CD8-positive, alpha-beta memory T cell (primary cell): ENCODE measurements at regions not wholly inside any gene's neighbourhood (a gene's known extent, or its start where the extent isn't known, plus 50 kb on each side); places are given as distances from the start of the nearest gene placed in this dataset.
A peak's percentile ranks its signal among the peaks of the same experiment; 100 is the strongest.

Experiments
- CTCF ChIA-PET: fragments of 350-600 bp; sonication (Branson Sonifier 250); formaldehyde crosslinking; loops from one replicate; lab custom pipeline; 2021; ENCODE audit warnings: antibody characterized with exemption; lab: Charles Lee
- POLR2A ChIA-PET: fragments of 350-600 bp; sonication (Branson Sonifier 250); formaldehyde crosslinking; loops from one replicate; lab custom pipeline; 2021; ENCODE audit warnings: antibody characterized with exemption; lab: Charles Lee
- DNase-seq, 5 donors: peaks; one replicate each; pipeline versions ENCODE4 v3.0.0 to v3.0.0-alpha.2; 2020 to 2022; ENCODE audit warnings: mixed read lengths in 1 of 5
- H3K27ac ChIP-seq: one replicate; pipeline ENCODE4 v1.7.0; 2013; ENCODE audit warnings: low read depth, mild to moderate bottlenecking, low read length, moderate library complexity
- H3K27me3 ChIP-seq: 2 replicates; pipeline ENCODE4 v1.7.0; 2013; ENCODE audit warnings: low read length, mild to moderate bottlenecking; ENCODE audit not compliant: insufficient read depth, poor library complexity, severe bottlenecking
- H3K36me3 ChIP-seq: 2 replicates; pipeline ENCODE4 v1.7.0; 2013; ENCODE audit warnings: mild to moderate bottlenecking, low read length, moderate library complexity; ENCODE audit not compliant: insufficient read depth
- H3K4me1 ChIP-seq: 2 replicates; pipeline ENCODE4 v1.7.0; 2013; ENCODE audit warnings: mild to moderate bottlenecking, low read length, moderate library complexity; ENCODE audit not compliant: insufficient read depth
- H3K4me3 ChIP-seq: 2 replicates; pipeline ENCODE4 v1.7.0; 2013; ENCODE audit warnings: mild to moderate bottlenecking, low read length
- H3K9me3 ChIP-seq: 2 replicates; pipeline ENCODE4 v1.7.0; 2013; ENCODE audit warnings: mild to moderate bottlenecking, low read length
- H3K27ac Mint-ChIP-seq, 8 donors: one replicate each; pipeline ENCODE4 v1.8.0; 2020 to 2021; ENCODE audit warnings: mixed read lengths in 8 of 8, mild to moderate bottlenecking in 6 of 8, inconsistent platforms in 3 of 8, moderate library complexity in 3 of 8
- H3K27me3 Mint-ChIP-seq, 2 donors: one replicate each; pipeline ENCODE4 v1.8.0; 2020 to 2021; ENCODE audit warnings: mixed read lengths in 2 of 2, mild to moderate bottlenecking in 1 of 2, moderate library complexity in 1 of 2
- H3K36me3 Mint-ChIP-seq, 3 donors: one replicate each; pipeline ENCODE4 v1.8.0; 2020 to 2021; ENCODE audit warnings: mixed read lengths in 3 of 3, inconsistent platforms in 1 of 3, mild to moderate bottlenecking in 1 of 3
- H3K4me1 Mint-ChIP-seq, 3 donors: one replicate each; pipeline ENCODE4 v1.8.0; 2020 to 2021; ENCODE audit warnings: mixed read lengths in 3 of 3, inconsistent platforms in 1 of 3, mild to moderate bottlenecking in 1 of 3
- H3K4me3 Mint-ChIP-seq, 7 donors: one replicate each; pipeline ENCODE4 v1.8.0; 2020 to 2021; ENCODE audit warnings: mixed read lengths in 7 of 7, mild to moderate bottlenecking in 6 of 7, moderate library complexity in 4 of 7, inconsistent platforms in 2 of 7
- H3K9me3 Mint-ChIP-seq, 5 donors: one replicate each; pipeline ENCODE4 v1.8.0; 2020 to 2022; ENCODE audit warnings: mixed read lengths in 5 of 5, mild to moderate bottlenecking in 3 of 5, moderate library complexity in 2 of 5, inconsistent platforms in 1 of 5

GRCh38 chr2:220876080-220876824 is 695.9 kb downstream of the EPHA4 start:
- no peak for DNase-seq
- Mint-ChIP-seq H3K27ac (no peak overlapping the region), H3K4me1 (no peaks in the 10 kb centered on the region), H3K9me3 (no peaks in the 10 kb centered on the region), H3K27me3 (peaks cover 3 to 5% of the 10 kb centered on the region in 2 donors), H3K36me3 (no peaks in the 10 kb centered on the region), H3K4me3 (no peak overlapping the region)
- no peaks in the 10 kb centered on the region for H3K4me1 ChIP-seq
- ChIA-PET CTCF (no interaction called here), POLR2A (no interaction called here)
- no peak overlapping the region for H3K4me3 ChIP-seq
- H3K27me3 ChIP-seq: no peaks in the 10 kb centered on the region
- no peak overlapping the region for H3K27ac ChIP-seq
- no peaks in the 10 kb centered on the region for H3K9me3 ChIP-seq
- no peaks in the 10 kb centered on the region for H3K36me3 ChIP-seq

DNA sequence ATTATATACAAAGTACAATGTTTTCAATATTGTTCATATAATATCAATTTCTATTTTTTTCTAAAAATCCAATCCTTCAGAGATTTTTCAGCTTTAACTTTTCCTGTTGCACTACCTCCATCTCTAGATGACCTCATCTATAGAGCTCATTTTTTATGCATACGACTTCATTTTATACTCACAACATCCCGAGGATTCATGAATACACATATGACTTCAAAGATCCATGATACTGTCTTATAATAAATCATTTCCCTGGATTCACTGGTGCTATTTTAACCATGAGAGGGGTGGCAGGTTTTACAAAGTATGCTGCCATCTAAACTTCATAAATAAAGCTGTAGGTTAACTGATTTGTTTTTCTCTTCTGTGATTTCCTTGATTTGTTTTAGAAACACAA is 694.6 kb downstream of the EPHA4 start:
- no peaks in the 10 kb centered on the region for H3K9me3 ChIP-seq
- Mint-ChIP-seq H3K9me3 (no peaks in the 10 kb centered on the region), H3K4me1 (no peaks in the 10 kb centered on the region), H3K27me3 (peaks cover 3 to 5% of the 10 kb centered on the region in 2 donors), H3K36me3 (no peaks in the 10 kb centered on the region), H3K4me3 (no peak overlapping the region), H3K27ac (no peak overlapping the region)
- no peaks in the 10 kb centered on the region for H3K4me1 ChIP-seq
- no peak for DNase-seq
- H3K4me3 ChIP-seq: no peak overlapping the region
- no peaks in the 10 kb centered on the region for H3K27me3 ChIP-seq
- POLR2A ChIA-PET: no interaction called here
- H3K36me3 ChIP-seq: no peaks in the 10 kb centered on the region
- no peak overlapping the region for H3K27ac ChIP-seq
- CTCF ChIA-PET: no interaction called here

- Histone ChIP-seq H3K27me3 (no peaks in the 10 kb centered on the region), H3K27ac (no peak overlapping the region), H3K4me3 (no peak overlapping the region), H3K36me3 (no peaks in the 10 kb centered on the region), H3K4me1 (no peaks in the 10 kb centered on the region), H3K9me3 (no peaks in the 10 kb centered on the region)
- Mint-ChIP-seq H3K9me3 (no peaks in the 10 kb centered on the region), H3K36me3 (no peaks in the 10 kb centered on the region), H3K4me3 (no peak overlapping the region), H3K27me3 (peaks cover 3 to 5% of the 10 kb centered on the region in 2 donors), H3K4me1 (no peaks in the 10 kb centered on the region), H3K27ac (no peak overlapping the region)
- DNase-seq: no peak
- CTCF ChIA-PET: no interaction called here
- POLR2A ChIA-PET: no interaction called here
Measured at GRCh38 chr2:220877897-220878296, 694.2 kb downstream of the EPHA4 start.

DNA sequence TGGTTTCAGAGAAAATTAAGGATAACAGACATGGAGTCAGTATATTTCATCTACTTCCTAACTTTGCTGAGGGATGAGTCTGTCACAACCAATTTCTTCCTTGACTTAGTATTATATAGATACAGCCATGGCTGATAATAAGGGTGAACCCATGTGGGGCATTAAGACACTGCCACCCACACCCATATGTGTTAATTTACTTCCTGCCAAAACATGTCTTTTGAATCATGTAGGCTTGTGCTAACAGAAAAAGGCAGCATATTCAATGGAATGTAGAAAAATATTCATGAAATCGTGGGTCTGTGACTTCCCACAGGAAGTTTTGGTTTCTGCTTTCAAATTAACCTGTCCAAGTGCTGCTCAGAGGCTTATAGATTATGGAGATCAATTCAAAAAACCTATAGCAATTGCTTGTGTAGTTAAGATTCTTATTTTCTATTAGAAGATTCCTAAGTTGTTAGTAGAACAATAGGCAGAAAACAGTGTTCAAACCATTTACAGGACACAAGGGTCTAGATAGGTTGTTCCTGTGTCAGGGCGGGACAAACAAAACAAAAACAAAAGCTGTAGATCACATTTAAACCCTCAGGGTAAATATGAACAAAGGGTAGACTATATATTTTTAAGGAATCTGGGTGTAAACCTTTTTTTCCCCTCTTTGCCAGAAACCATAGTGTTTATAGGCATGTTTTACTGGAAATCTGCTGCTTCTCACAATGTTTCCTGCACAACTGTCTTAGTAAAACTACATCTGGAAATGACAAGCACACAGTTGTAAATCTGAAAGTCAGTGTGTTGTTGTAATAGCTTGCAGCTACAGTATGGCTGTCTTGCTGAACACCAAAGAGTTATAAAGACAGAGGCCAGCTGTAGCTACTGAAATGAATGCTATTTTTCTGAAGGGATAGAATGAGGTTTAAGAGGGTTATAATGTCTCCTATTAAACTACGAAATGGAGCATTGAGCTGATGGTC is 691.2 kb downstream of the EPHA4 start:
- Mint-ChIP-seq H3K4me1 (no peaks in the 10 kb centered on the region), H3K4me3 (no peak overlapping the region), H3K36me3 (no peaks in the 10 kb centered on the region), H3K9me3 (no peaks in the 10 kb centered on the region), H3K27ac (no peak overlapping the region), H3K27me3 (peaks cover 4 to 5% of the 10 kb centered on the region in 2 donors)
- Histone ChIP-seq H3K4me1 (no peaks in the 10 kb centered on the region), H3K9me3 (no peaks in the 10 kb centered on the region), H3K4me3 (no peak overlapping the region), H3K27ac (no peak overlapping the region), H3K36me3 (no peaks in the 10 kb centered on the region), H3K27me3 (no peaks in the 10 kb centered on the region)
- POLR2A ChIA-PET: no interaction called here
- no peak for DNase-seq
- CTCF ChIA-PET: no interaction called here

DNA sequence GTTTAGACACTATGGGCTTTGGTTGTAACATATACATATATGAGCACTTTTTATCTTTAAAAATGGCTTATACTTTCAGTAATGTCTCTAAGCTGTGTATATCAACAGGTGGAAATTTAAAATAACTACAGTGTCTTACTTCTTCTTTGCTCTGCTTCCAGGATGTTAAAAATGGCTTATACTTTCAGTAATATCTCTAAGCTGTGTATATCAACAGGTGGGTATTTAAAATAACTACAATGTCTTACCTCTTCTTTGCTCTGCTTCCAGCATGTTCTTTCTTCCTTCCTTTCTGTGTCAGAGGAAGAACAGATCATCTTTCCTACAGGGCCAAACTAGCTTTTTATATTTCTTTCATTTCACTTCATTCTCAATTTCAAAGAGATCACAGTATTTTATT is 689.6 kb downstream of the EPHA4 start:
- Histone ChIP-seq H3K9me3 (no peaks in the 10 kb centered on the region), H3K4me1 (no peaks in the 10 kb centered on the region), H3K36me3 (no peaks in the 10 kb centered on the region), H3K4me3 (no peak overlapping the region), H3K27ac (no peak overlapping the region), H3K27me3 (no peaks in the 10 kb centered on the region)
- Mint-ChIP-seq H3K27me3 (peaks cover 3 to 5% of the 10 kb centered on the region in 2 donors), H3K4me3 (no peak overlapping the region), H3K36me3 (no peaks in the 10 kb centered on the region), H3K4me1 (no peaks in the 10 kb centered on the region), H3K9me3 (no peaks in the 10 kb centered on the region), H3K27ac (no peak overlapping the region)
- CTCF ChIA-PET: no interaction called here
- no peak for DNase-seq
- POLR2A ChIA-PET: no interaction called here

DNA sequence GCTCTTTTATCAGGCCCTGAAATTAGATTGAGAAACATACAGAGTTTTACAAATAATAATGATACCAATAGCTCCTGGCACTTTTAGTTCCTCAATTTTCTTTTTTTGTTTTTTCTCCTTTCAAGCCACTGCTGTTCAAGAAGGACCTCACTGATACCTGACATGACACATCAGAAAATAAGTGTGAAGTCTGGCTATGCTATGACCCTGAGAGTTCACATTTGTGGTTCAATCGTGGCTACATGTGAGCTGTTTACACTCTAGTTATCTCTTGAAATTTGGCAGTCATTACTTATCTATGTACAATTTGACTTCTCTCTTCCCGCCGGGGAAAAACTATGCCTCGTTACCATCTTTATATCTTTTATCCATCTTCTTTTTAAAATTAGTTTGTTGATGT is 686.5 kb downstream of the EPHA4 start:
- no peak overlapping the region for H3K4me3 Mint-ChIP-seq
- Histone ChIP-seq H3K4me3 (no peak overlapping the region), H3K36me3 (no peaks in the 10 kb centered on the region), H3K27ac (no peak overlapping the region), H3K27me3 (no peaks in the 10 kb centered on the region), H3K9me3 (no peaks in the 10 kb centered on the region), H3K4me1 (no peaks in the 10 kb centered on the region)
- no peak overlapping the region for H3K27ac Mint-ChIP-seq
- no peaks in the 10 kb centered on the region for H3K4me1 Mint-ChIP-seq
- DNase-seq: no peak
- CTCF ChIA-PET: no interaction called here
- H3K27me3 Mint-ChIP-seq: peaks cover 0 to 2% of the 10 kb centered on the region in 2 donors
- H3K36me3 Mint-ChIP-seq: no peaks in the 10 kb centered on the region
- H3K9me3 Mint-ChIP-seq: no peaks in the 10 kb centered on the region
- POLR2A ChIA-PET: no interaction called here

DNA sequence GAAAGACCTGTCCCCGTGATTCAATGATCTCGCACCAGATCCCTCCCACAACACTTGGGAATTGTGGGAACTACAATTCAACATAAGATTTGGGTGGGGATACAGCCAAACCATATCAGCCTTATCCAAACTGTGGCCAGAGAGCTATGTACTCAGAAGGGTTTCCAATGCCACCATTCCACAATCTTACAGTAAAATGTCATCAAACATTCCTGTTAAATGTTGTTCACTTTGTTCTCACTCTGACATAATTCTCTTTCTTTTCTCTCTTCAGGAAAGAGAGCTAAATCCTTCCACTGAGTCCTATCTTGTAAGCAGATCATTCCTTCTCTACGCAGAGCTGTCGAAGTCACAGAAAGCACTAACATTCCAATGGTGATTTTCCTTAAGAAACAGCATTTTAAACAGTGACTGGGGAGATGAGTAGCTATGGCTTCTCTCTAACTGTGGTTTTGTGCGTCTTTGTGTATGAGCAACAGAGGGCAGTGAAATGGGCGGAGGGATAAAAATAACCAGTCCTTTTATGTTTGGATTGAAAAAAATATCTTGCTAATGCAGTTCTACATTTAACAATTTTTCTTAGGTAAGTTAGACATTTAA is 684.7 kb downstream of the EPHA4 start:
- Histone ChIP-seq H3K27me3 (no peaks in the 10 kb centered on the region), H3K36me3 (no peaks in the 10 kb centered on the region), H3K4me1 (no peaks in the 10 kb centered on the region), H3K27ac (no peak overlapping the region), H3K9me3 (no peaks in the 10 kb centered on the region), H3K4me3 (no peak overlapping the region)
- Mint-ChIP-seq H3K9me3 (no peaks in the 10 kb centered on the region), H3K27ac (peak overlapping the region in 1 of 8 donors; percentile 21), H3K4me1 (no peaks in the 10 kb centered on the region), H3K4me3 (no peak overlapping the region), H3K27me3 (peaks cover 0 to 4% of the 10 kb centered on the region in 2 donors), H3K36me3 (no peaks in the 10 kb centered on the region)
- POLR2A ChIA-PET: no interaction called here
- no peak for DNase-seq
- CTCF ChIA-PET: no interaction called here

DNA sequence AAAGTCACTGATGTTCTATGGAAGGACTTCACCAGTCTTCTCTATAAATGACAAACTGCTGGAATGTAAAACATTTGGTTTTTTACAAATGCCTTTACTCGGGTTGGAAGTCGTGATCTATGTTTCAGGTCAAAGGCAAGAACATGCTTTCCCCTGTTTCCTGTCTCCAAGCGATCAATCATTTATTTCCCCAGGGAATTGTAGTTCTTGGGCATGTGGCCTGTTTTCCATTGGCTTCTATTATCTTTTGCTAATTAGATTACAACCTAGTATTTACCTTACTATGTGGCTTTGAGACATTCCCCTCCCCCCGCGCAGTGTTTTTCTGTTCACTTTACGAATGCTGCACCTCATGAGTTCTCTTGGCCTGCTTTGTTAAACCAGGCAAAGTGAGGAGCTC is 684.2 kb downstream of the EPHA4 start:
- Mint-ChIP-seq H3K4me3 (no peak overlapping the region), H3K27me3 (peaks cover 0 to 4% of the 10 kb centered on the region in 2 donors), H3K4me1 (no peaks in the 10 kb centered on the region), H3K27ac (no peak overlapping the region), H3K36me3 (no peaks in the 10 kb centered on the region), H3K9me3 (no peaks in the 10 kb centered on the region)
- no peak overlapping the region for H3K27ac ChIP-seq
- no peaks in the 10 kb centered on the region for H3K36me3 ChIP-seq
- no peaks in the 10 kb centered on the region for H3K4me1 ChIP-seq
- no peak overlapping the region for H3K4me3 ChIP-seq
- CTCF ChIA-PET: no interaction called here
- H3K27me3 ChIP-seq: no peaks in the 10 kb centered on the region
- no peak for DNase-seq
- POLR2A ChIA-PET: no interaction called here
- H3K9me3 ChIP-seq: no peaks in the 10 kb centered on the region
